H1 (cell line): ENCODE measurements at regions not wholly inside any gene's neighbourhood (a gene's known extent, or its start where the extent isn't known, plus 50 kb on each side); places are given as distances from the start of the nearest gene placed in this dataset.

Source experiments
- MAFK ChIP-seq: IDR thresholded peaks from 2 replicates; pipeline ENCODE4 v1.6.1; 2012; ENCODE audit warnings: low read depth, mild to moderate bottlenecking, improper control_type of control experiment, low read length
- MAX ChIP-seq: IDR thresholded peaks from 2 replicates; pipeline ENCODE4 v1.6.1; 2012; ENCODE audit warnings: inconsistent platforms
- POLR2A ChIP-seq, 2 experiments: IDR thresholded peaks; 1 replicate in 1 of 2; 2 replicates in 1 of 2; pipeline ENCODE4 v1.6.1; 2011; ENCODE audit warnings: low read depth in 2 of 2, low read length in 2 of 2, mild to moderate bottlenecking in 2 of 2; ENCODE audit errors: control extremely low read depth in 1 of 2
- RBBP5 ChIP-seq: IDR thresholded peaks from 2 replicates; pipeline ENCODE4 v1.7.1; 2012; ENCODE audit warnings: low read depth, mild to moderate bottlenecking, inconsistent platforms, low read length, moderate library complexity, borderline replicate concordance
- RNF2 ChIP-seq: fragments of 200-900, 300-1000 bp; sonication (generic); IDR thresholded peaks from 2 replicates; pipeline ENCODE4 v1.7.1; 2016; ENCODE audit warnings: borderline replicate concordance, low read depth, mild to moderate bottlenecking, antibody characterized with exemption, low read length; ENCODE audit not compliant: poor library complexity, severe bottlenecking; ENCODE audit errors: missing control alignments
- TF ChIP-seq, protein P1 (sequence below), 3 experiments: IDR thresholded peaks; 1 replicate in 2 of 3; 2 replicates in 1 of 3; pipeline versions ENCODE4 v1.5.1 to v1.6.1; 2011; ENCODE audit warnings: low read length in 3 of 3, mild to moderate bottlenecking in 3 of 3, inconsistent platforms in 2 of 3, low read depth in 1 of 3, moderate library complexity in 1 of 3; ENCODE audit not compliant: insufficient read depth in 1 of 3; ENCODE audit errors: control extremely low read depth in 1 of 3

DNA sequence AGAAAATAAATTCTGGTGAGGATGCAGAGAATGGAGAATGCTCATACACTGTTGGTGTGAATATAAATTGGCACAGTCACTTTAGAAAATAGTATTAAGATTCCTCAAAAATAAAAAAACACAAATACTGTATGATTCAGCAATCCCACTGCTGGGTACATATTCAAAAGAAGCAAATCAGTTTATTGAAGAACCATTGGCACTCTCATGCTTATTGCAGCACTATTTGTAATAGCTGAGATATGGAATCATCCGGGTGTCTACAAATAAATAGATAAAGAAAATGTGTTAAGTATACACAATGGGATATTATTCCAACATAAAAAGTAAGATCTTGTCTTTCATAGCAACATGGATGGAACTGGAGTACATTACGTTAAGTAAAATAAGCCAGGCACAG lies 579.4 kb upstream of the SEL1L start:
- TF ChIP-seq MAX (no peak), POLR2A (IDR thresholded peaks at IDR 0.05; ENCODE audit: control extremely low read depth in 1 of 2, low read depth in 2 of 2, low read length in 2 of 2) (no peak), MAFK (no peak), RNF2 (no peak), RBBP5 (no peak)
- TF ChIP-seq, protein P1, sequence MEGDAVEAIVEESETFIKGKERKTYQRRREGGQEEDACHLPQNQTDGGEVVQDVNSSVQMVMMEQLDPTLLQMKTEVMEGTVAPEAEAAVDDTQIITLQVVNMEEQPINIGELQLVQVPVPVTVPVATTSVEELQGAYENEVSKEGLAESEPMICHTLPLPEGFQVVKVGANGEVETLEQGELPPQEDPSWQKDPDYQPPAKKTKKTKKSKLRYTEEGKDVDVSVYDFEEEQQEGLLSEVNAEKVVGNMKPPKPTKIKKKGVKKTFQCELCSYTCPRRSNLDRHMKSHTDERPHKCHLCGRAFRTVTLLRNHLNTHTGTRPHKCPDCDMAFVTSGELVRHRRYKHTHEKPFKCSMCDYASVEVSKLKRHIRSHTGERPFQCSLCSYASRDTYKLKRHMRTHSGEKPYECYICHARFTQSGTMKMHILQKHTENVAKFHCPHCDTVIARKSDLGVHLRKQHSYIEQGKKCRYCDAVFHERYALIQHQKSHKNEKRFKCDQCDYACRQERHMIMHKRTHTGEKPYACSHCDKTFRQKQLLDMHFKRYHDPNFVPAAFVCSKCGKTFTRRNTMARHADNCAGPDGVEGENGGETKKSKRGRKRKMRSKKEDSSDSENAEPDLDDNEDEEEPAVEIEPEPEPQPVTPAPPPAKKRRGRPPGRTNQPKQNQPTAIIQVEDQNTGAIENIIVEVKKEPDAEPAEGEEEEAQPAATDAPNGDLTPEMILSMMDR (IDR thresholded peaks at IDR 0.05; ENCODE audit: control extremely low read depth in 1 of 3, insufficient read depth in 1 of 3, low read depth in 1 of 3, low read length in 3 of 3), result no peak
